MCF 10A (cell line): ENCODE measurements at regions not wholly inside any gene's neighbourhood (a gene's known extent, or its start where the extent isn't known, plus 50 kb on each side); places are given as distances from the start of the nearest gene placed in this dataset.

ENCODE experiments used
- BruUV-seq: library from RNA; stranded (reverse); fragments of 400-500 nt; replicated peaks from 2 replicates; lab custom pipeline; 2021; lab: Mats Ljungman, UMichigan
- CTCF ChIA-PET: fragments of 300-600 bp; sonication (Branson Sonifier 250); formaldehyde crosslinking; extraction: SDS; loops from one replicate; lab custom pipeline; 2021; ENCODE audit warnings: antibody characterized with exemption, inconsistent platforms; lab: Yijun Ruan, JAX
- POLR2A ChIA-PET: fragments of 300-600, 350-650 bp; sonication (Branson Sonifier 250); formaldehyde crosslinking; extraction: SDS; loops from one replicate; lab custom pipeline; 2020; ENCODE audit warnings: antibody characterized with exemption, inconsistent platforms; lab: Yijun Ruan, JAX
- DNase-seq: peaks from one replicate; pipeline ENCODE4 v3.0.0-alpha.2; 2018; ENCODE audit not compliant: unreplicated experiment
- H3K27ac Mint-ChIP-seq: one replicate; pipeline ENCODE4 v1.8.0; 2022; ENCODE audit warnings: mild to moderate bottlenecking, low read depth, mixed read lengths; ENCODE audit not compliant: unreplicated experiment
- H3K27me3 Mint-ChIP-seq: one replicate; pipeline ENCODE4 v1.8.0; 2022; ENCODE audit warnings: mixed read lengths; ENCODE audit not compliant: insufficient read depth, unreplicated experiment
- H3K36me3 Mint-ChIP-seq: one replicate; pipeline ENCODE4 v1.8.0; 2022; ENCODE audit warnings: mild to moderate bottlenecking, moderate library complexity, mixed read lengths; ENCODE audit not compliant: insufficient read depth, unreplicated experiment
- H3K4me1 Mint-ChIP-seq: one replicate; pipeline ENCODE4 v1.8.0; 2022; ENCODE audit warnings: mixed read lengths; ENCODE audit not compliant: insufficient read depth, unreplicated experiment
- H3K4me3 Mint-ChIP-seq: one replicate; pipeline ENCODE4 v1.8.0; 2022; ENCODE audit warnings: mild to moderate bottlenecking, moderate library complexity, mixed read lengths; ENCODE audit not compliant: unreplicated experiment
- H3K9me3 Mint-ChIP-seq: one replicate; pipeline ENCODE4 v1.8.0; 2022; ENCODE audit warnings: mixed read lengths; ENCODE audit not compliant: unreplicated experiment
- CTCF ChIP-seq: fragments of 200-600 bp; IDR thresholded peaks from one replicate; pipeline ENCODE4 v1.8.0; 2022; ENCODE audit warnings: antibody characterized with exemption, mild to moderate bottlenecking; ENCODE audit not compliant: unreplicated experiment
- intact Hi-C: fragments of 100-400 bp; cut with micrococcal nuclease; formaldehyde crosslinking; loops from 2 replicates; pipeline ENCODE4 v1.14.1; 2022

GRCh38 chr11:112881461-112881860, 79.8 kb upstream of the NCAM1 start:
- no peak for TF ChIP-seq CTCF
- H3K27ac Mint-ChIP-seq = no peak overlapping the region
- no peak for DNase-seq
- ChIA-PET POLR2A (no interaction called here), CTCF (interaction anchor here (1.1 kb wide), 1 partner anchor 10 kb away, joined by 3 read pairs; no protein-coding TSS in a partner anchor)
- H3K9me3 Mint-ChIP-seq = no peaks in the 10 kb centered on the region
- no TSS peak for BruUV-seq
- intact Hi-C loops = no loop called here
- H3K27me3 Mint-ChIP-seq = peaks cover 13% of the 10 kb centered on the region
- no peak overlapping the region for H3K4me3 Mint-ChIP-seq
- H3K4me1 Mint-ChIP-seq = no peaks in the 10 kb centered on the region
- no peaks in the 10 kb centered on the region for H3K36me3 Mint-ChIP-seq

GRCh38 chr11:112882494-112883381, 78.5 kb upstream of the NCAM1 start:
- Mint-ChIP-seq H3K4me1 (no peaks in the 10 kb centered on the region), H3K4me3 (no peak overlapping the region), H3K36me3 (no peaks in the 10 kb centered on the region), H3K27me3 (peaks cover under 1% of the 10 kb centered on the region), H3K27ac (no peak overlapping the region), H3K9me3 (no peaks in the 10 kb centered on the region)
- DNase-seq = no peak
- intact Hi-C loops = no loop called here
- no peak for TF ChIP-seq CTCF
- ChIA-PET CTCF (no interaction called here), POLR2A (interaction anchor here (0.6 kb wide), 1 partner anchor 11 kb away, joined by 3 read pairs; no protein-coding TSS in a partner anchor)
- no TSS peak for BruUV-seq

GRCh38 chr11:112884012-112884767, 77.0 kb upstream of the NCAM1 start:
- peak; percentile 11 for DNase-seq
- Mint-ChIP-seq H3K27me3 (no peaks in the 10 kb centered on the region), H3K27ac (no peak overlapping the region), H3K36me3 (no peaks in the 10 kb centered on the region), H3K4me3 (no peak overlapping the region), H3K4me1 (no peaks in the 10 kb centered on the region), H3K9me3 (no peaks in the 10 kb centered on the region)
- ChIA-PET CTCF (no interaction called here), POLR2A (no interaction called here)
- intact Hi-C loops = no loop called here
- BruUV-seq = no TSS peak
- no peak for TF ChIP-seq CTCF

GRCh38 chr11:112885744-112886433, 75.3 kb upstream of the NCAM1 start:
- no peak for TF ChIP-seq CTCF
- no TSS peak for BruUV-seq
- Mint-ChIP-seq H3K4me3 (no peak overlapping the region), H3K9me3 (no peaks in the 10 kb centered on the region), H3K4me1 (no peaks in the 10 kb centered on the region), H3K27me3 (peaks cover under 1% of the 10 kb centered on the region), H3K27ac (no peak overlapping the region), H3K36me3 (no peaks in the 10 kb centered on the region)
- intact Hi-C loops = no loop called here
- peak; percentile 34 for DNase-seq
- POLR2A ChIA-PET = no interaction called here
- CTCF ChIA-PET = no interaction called here
